HepG2 (cell line): ENCODE measurements at regions not wholly inside any gene's neighbourhood (a gene's known extent, or its start where the extent isn't known, plus 50 kb on each side); places are given as distances from the start of the nearest gene placed in this dataset.

Experiments
- ATAC-seq: fragments of 200-7000 bp; cut with Tn5 transposase; 3 replicates; pipeline ENCODE4 v1.9.1; 2020; ENCODE audit warnings: mild to moderate bottlenecking, moderate library complexity
- BruUV-seq: library from RNA; stranded (reverse); fragments of 400-500 nt; replicated peaks from 2 replicates; lab custom pipeline; 2021; lab: Mats Ljungman, UMichigan
- CTCF ChIA-PET: fragments of 300-600 bp; formaldehyde crosslinking; extraction: SDS; loops from one replicate; lab custom pipeline; 2021; ENCODE audit warnings: low total read pairs, inconsistent platforms, low intra/inter-chr PET ratio; lab: Yijun Ruan, JAX
- POLR2A ChIA-PET: fragments of 350-600 bp; sonication (Branson Sonifier 250); formaldehyde crosslinking; loops from one replicate; lab custom pipeline; 2020; ENCODE audit warnings: antibody characterized with exemption, inconsistent platforms; lab: Yijun Ruan, JAX
- DNase-seq: peaks from one replicate; pipeline ENCODE4 v3.0.0-alpha.2; 2015; ENCODE audit warnings: low spot score
- FAIRE-seq: peaks from 3 replicates; lab custom pipeline; 2011; peaks lifted over from hg19 to GRCh38; lab: Jason Lieb, UNC
- H2AFZ ChIP-seq: one replicate; pipeline ENCODE4 v1.6.1; 2011; ENCODE audit warnings: low read length, inconsistent platforms
- H3K27ac ChIP-seq: fragments of 300-600 bp; 3 replicates; pipeline ENCODE4 v1.8.0; 2011; ENCODE audit warnings: mixed run types, mild to moderate bottlenecking, mixed read lengths, low read length, inconsistent platforms; ENCODE audit not compliant: insufficient read depth; ENCODE audit errors: extremely low read length
- H3K27me3 ChIP-seq, 2 experiments: fragments of 200-600 bp in 1 of 2; 2 replicates in 1 of 2; 3 replicates in 1 of 2; pipeline versions ENCODE4 v1.6.0 to v1.8.0; 2011; ENCODE audit warnings: low read length in 2 of 2, mild to moderate bottlenecking in 2 of 2, moderate library complexity in 2 of 2, inconsistent platforms in 1 of 2; ENCODE audit not compliant: insufficient read depth in 2 of 2, control insufficient read depth in 1 of 2
- H3K36me3 ChIP-seq, 2 experiments: fragments of 200-600 bp in 1 of 2; replicated peaks in 1 of 2; 2 replicates in 1 of 2; 3 replicates in 1 of 2; pipeline versions ENCODE4 v1.5.1 to v1.8.0; 2011; ENCODE audit warnings: low read length in 2 of 2, inconsistent platforms in 1 of 2; ENCODE audit not compliant: insufficient read depth in 2 of 2, control insufficient read depth in 1 of 2
- H3K4me1 ChIP-seq: 2 replicates; pipeline ENCODE4 v1.5.1; 2012; ENCODE audit warnings: low read length, inconsistent platforms; ENCODE audit not compliant: insufficient read depth
- H3K4me2 ChIP-seq: 2 replicates; pipeline ENCODE4 v1.6.0; 2011; ENCODE audit warnings: low read depth, low read length, inconsistent platforms
- H3K4me3 ChIP-seq, 3 experiments: fragments of 200-600 bp in 1 of 3; sonication (generic), shearing (Covaris generic) in 1 of 3; replicated peaks in 1 of 3; 2 replicates each; pipeline ENCODE4 v1.5.1; 2011 to 2016; ENCODE audit warnings: low read length in 3 of 3, inconsistent platforms in 2 of 3, low read depth in 2 of 3, mild to moderate bottlenecking in 2 of 3, control low read depth in 1 of 3, mixed read lengths in 1 of 3; ENCODE audit not compliant: insufficient read depth in 1 of 3
- H3K79me2 ChIP-seq: one replicate; pipeline ENCODE4 v1.6.1; 2011; ENCODE audit warnings: low read length, inconsistent platforms; ENCODE audit not compliant: insufficient read depth
- H3K9ac ChIP-seq: 2 replicates; pipeline ENCODE4 v1.6.0; 2011; ENCODE audit warnings: mild to moderate bottlenecking, low read depth, low read length, inconsistent platforms; ENCODE audit not compliant: insufficient read depth
- H3K9me3 ChIP-seq: 2 replicates; pipeline ENCODE4 v1.5.1; 2012; ENCODE audit warnings: mild to moderate bottlenecking, low read length
- H4K20me1 ChIP-seq: 2 replicates; pipeline ENCODE4 v1.6.0; 2011; ENCODE audit warnings: inconsistent platforms, mild to moderate bottlenecking, low read length, moderate library complexity; ENCODE audit not compliant: insufficient read depth
- CBX1 ChIP-seq: IDR thresholded peaks from one replicate; pipeline ENCODE4 v1.6.1; 2016; ENCODE audit warnings: antibody characterized with exemption, low read depth
- CEBPZ ChIP-seq: IDR thresholded peaks from 2 replicates; pipeline ENCODE4 v1.6.1; 2012; ENCODE audit warnings: low read length, improper control_type of control experiment
- IRF1 ChIP-seq: sonication (generic); formaldehyde crosslinking; IDR thresholded peaks from 2 replicates; pipeline ENCODE4 v1.4.0; 2020; ENCODE audit warnings: low read depth, mild to moderate bottlenecking, missing genetic modification reagents
- KLF11 ChIP-seq: IDR thresholded peaks from 2 replicates; pipeline ENCODE4 v1.6.1; 2016; ENCODE audit warnings: missing compliant biosample characterization
- SAFB2 ChIP-seq: sonication (generic); formaldehyde crosslinking; IDR thresholded peaks from 2 replicates; pipeline ENCODE4 v1.5.1; 2020; ENCODE audit warnings: missing genetic modification reagents, low read depth, mild to moderate bottlenecking, borderline replicate concordance
- SMYD3 ChIP-seq: sonication (generic); formaldehyde crosslinking; IDR thresholded peaks from 2 replicates; pipeline ENCODE4 v1.8.1; 2023; ENCODE audit warnings: mild to moderate bottlenecking, missing genetic modification reagents
- ZFP36L1 ChIP-seq: sonication (generic); formaldehyde crosslinking; IDR thresholded peaks from 2 replicates; pipeline ENCODE4 v1.8.0; 2022; ENCODE audit warnings: mild to moderate bottlenecking, missing genetic modification reagents, moderate library complexity
- ZNF180 ChIP-seq: sonication (generic); formaldehyde crosslinking; IDR thresholded peaks from 2 replicates; pipeline ENCODE4 v1.4.0; 2020; ENCODE audit warnings: low read depth, missing genetic modification reagents, borderline replicate concordance
- ZNF3 ChIP-seq: IDR thresholded peaks from 2 replicates; pipeline ENCODE4 v1.7.0; 2017; ENCODE audit warnings: inconsistent platforms
- ZNF331 ChIP-seq: sonication (generic); formaldehyde crosslinking; IDR thresholded peaks from 2 replicates; pipeline ENCODE4 v1.4.0; 2020; ENCODE audit warnings: missing genetic modification reagents
- ZNF441 ChIP-seq: sonication (generic); formaldehyde crosslinking; IDR thresholded peaks from 2 replicates; pipeline ENCODE4 v1.7.0; 2021; ENCODE audit warnings: missing genetic modification reagents, borderline replicate concordance
- ZNF556 ChIP-seq: sonication (generic); formaldehyde crosslinking; IDR thresholded peaks from 2 replicates; pipeline ENCODE4 v1.4.0; 2020; ENCODE audit warnings: mild to moderate bottlenecking, missing genetic modification reagents, borderline replicate concordance
- ZNF562 ChIP-seq: sonication (generic); formaldehyde crosslinking; IDR thresholded peaks from 2 replicates; pipeline ENCODE4 v1.8.0; 2022; ENCODE audit warnings: missing genetic modification reagents, borderline replicate concordance
- ZNF724P ChIP-seq: sonication (generic); formaldehyde crosslinking; IDR thresholded peaks from 2 replicates; pipeline ENCODE4 v1.8.0; 2022; ENCODE audit warnings: missing genetic modification reagents, borderline replicate concordance
- ZSCAN12 ChIP-seq: sonication (generic); formaldehyde crosslinking; IDR thresholded peaks from 2 replicates; pipeline ENCODE4 v1.9.0; 2021; ENCODE audit warnings: mild to moderate bottlenecking, missing genetic modification reagents
- WGBS: methylation state at CpG from one replicate; pipeline ENCODE4 v1.1.6; 2017; ENCODE audit warnings: low lambda C conversion rate; 5-methylcytosine and 5-hydroxymethylcytosine counted together
- in situ Hi-C: cut with HindIII; loops from 2 replicates; pipeline ENCODE4 v1.10.0; 2017; ENCODE audit warnings: low pct_unique_long_range_greater_than_20kb; ENCODE audit not compliant: extremely low pct_ligation_motif_present
- intact Hi-C: fragments of 100-400 bp; cut with micrococcal nuclease; formaldehyde crosslinking; loops from one replicate; pipeline ENCODE4 v1.10.0; 2022; ENCODE audit not compliant: unreplicated experiment
- TF ChIP-seq, protein P1 (sequence below): IDR thresholded peaks from 2 replicates; pipeline ENCODE4 v1.6.1; 2018; ENCODE audit warnings: missing genetic modification reagents

GRCh38 chr13:107277911-107278310, 710.0 kb upstream of the ARGLU1 start:
- CTCF ChIA-PET, result no interaction called here
- intact Hi-C loops, result no loop called here

DNA sequence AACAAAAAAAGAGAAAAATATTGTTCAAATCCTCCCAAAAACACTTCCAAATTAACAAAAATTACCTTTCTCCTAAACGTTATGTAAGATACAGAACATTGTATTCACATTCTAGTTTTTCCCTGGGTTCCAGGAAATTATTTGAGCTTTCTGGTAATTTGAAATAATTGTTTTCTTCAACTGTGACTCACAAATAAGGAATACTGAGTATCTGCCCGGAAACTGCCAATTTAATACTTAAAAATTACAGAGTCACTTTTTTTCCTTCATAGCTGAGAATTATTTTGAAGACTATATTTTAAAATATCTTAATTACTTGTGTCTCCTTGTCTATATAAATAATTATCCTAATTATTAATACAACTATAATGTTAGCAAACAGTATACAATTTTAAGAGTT, 709.0 kb upstream of the ARGLU1 start:
- 1% methylated on average over 2 of the region's 2 CpGs for WGBS
- POLR2A ChIA-PET, result no interaction called here
- no peak for TF ChIP-seq ZNF180 (CRISPR knock-in tag)
- TF ChIP-seq ZNF562 (CRISPR knock-in tag), result no peak
- TF ChIP-seq, protein P1, sequence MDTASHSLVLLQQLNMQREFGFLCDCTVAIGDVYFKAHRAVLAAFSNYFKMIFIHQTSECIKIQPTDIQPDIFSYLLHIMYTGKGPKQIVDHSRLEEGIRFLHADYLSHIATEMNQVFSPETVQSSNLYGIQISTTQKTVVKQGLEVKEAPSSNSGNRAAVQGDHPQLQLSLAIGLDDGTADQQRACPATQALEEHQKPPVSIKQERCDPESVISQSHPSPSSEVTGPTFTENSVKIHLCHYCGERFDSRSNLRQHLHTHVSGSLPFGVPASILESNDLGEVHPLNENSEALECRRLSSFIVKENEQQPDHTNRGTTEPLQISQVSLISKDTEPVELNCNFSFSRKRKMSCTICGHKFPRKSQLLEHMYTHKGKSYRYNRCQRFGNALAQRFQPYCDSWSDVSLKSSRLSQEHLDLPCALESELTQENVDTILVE (CRISPR knock-in tag), result no peak
- TF ChIP-seq ZNF441 (CRISPR knock-in tag), result no peak
- TF ChIP-seq SAFB2 (CRISPR knock-in tag), result no peak
- no peak for TF ChIP-seq ZFP36L1 (CRISPR knock-in tag)
- no peak for TF ChIP-seq ZNF556 (CRISPR knock-in tag)
- no peak for TF ChIP-seq CEBPZ
- no peak for TF ChIP-seq ZSCAN12 (CRISPR knock-in tag)
- TF ChIP-seq ZNF331, result no peak
- TF ChIP-seq KLF11 (CRISPR knock-in tag), result no peak
- no peak for TF ChIP-seq ZNF3 (CRISPR knock-in tag)

More at GRCh38 chr13:107277911-107278310, 710.0 kb upstream of the ARGLU1 start:
- in situ Hi-C loops, result no loop called here
- H3K4me2 ChIP-seq, result no peak overlapping the region
- no peaks in the 10 kb centered on the region for H4K20me1 ChIP-seq
- no peaks in the 10 kb centered on the region for H3K4me1 ChIP-seq
- TF ChIP-seq SMYD3 (CRISPR knock-in tag) (no peak), ZNF724P (CRISPR knock-in tag) (no peak), IRF1 (CRISPR knock-in tag) (no peak), CBX1 (no peak)
- no peak overlapping the region for H3K9ac ChIP-seq
- FAIRE-seq, result no peak
- BruUV-seq, result no TSS peak
- WGBS, result 2% methylated on average over 6 of the region's 6 CpGs
- no peaks in the 10 kb centered on the region for H3K27me3 ChIP-seq
- no peak for ATAC-seq
- POLR2A ChIA-PET, result no interaction called here
- H3K9me3 ChIP-seq, result no peaks in the 10 kb centered on the region
- no peak for DNase-seq
- H3K27ac ChIP-seq, result no peak overlapping the region
- H2AFZ ChIP-seq, result no peak overlapping the region
- H3K79me2 ChIP-seq, result no peaks in the 10 kb centered on the region
- H3K36me3 ChIP-seq, result no peaks in the 10 kb centered on the region
- no peak overlapping the region for H3K4me3 ChIP-seq

More for the DNA sequence above, 709.0 kb upstream of the ARGLU1 start:
- Histone ChIP-seq H4K20me1 (no peaks in the 10 kb centered on the region), H3K79me2 (no peaks in the 10 kb centered on the region), H3K9me3 (no peaks in the 10 kb centered on the region), H2AFZ (no peak overlapping the region), H3K27ac (no peak overlapping the region), H3K4me2 (no peak overlapping the region), H3K4me3 (no peak overlapping the region), H3K4me1 (no peaks in the 10 kb centered on the region), H3K9ac (no peak overlapping the region), H3K27me3 (no peaks in the 10 kb centered on the region), H3K36me3 (no peaks in the 10 kb centered on the region)
- no peak for ATAC-seq
- no TSS peak for BruUV-seq
- no peak for DNase-seq
- intact Hi-C loops, result no loop called here
- CTCF ChIA-PET, result no interaction called here
- in situ Hi-C loops, result no loop called here
- FAIRE-seq, result no peak
